ENCODE measurements at regions not wholly inside any gene's neighbourhood (a gene's known extent, or its start where the extent isn't known, plus 50 kb on each side); places are given as distances from the start of the nearest gene placed in this dataset.

DNA sequence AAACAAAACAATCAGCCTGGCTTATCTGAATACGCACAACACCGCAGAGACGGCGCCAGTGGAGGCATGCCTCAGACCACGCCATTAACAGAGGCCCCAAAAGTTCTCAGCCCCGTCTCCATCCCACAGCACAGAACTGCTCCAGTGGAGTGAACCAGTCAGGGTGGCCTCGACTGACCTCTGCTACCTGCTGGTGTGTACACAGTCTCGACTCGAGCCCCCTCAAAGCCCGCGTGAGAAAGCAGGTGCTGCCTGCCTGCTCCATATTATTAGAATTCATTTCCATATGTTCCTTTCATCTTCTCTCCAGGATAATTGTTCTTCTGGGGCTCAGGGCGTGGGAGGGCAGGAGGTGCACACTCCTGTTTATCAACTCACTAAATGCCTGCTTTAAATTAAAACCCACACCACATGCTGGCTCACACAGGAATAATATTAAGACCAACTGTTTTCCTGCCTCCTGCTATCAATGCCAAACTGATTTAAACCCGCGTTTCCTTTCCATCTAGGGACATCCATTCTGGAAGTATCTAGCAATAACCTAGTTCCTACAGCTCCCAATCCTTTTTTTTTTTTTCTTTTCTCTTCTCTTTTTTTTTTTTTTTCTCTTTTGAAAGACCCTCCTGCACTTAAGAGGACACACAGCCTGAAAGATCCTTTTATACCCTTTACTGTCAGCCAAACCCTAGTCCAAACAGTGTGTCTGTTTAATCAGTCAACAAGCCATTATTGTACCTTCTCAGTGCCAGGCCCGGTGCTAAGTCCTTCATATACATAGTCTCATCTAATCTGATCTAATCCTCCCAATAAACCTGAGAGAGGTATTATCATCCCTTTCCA is 101.2 kb downstream of the TLE3 start:
- Histone ChIP-seq H3K4me3 (ENCODE audit: low read depth in 1 of 2, low read length in 2 of 2) (no peak overlapping the region), H3K27me3 (ENCODE audit: control insufficient read depth in 1 of 2, insufficient read depth in 2 of 2, low read length in 2 of 2) (no peaks in the 10 kb centered on the region), H3K36me3 (ENCODE audit: insufficient read depth, low read length) (no peaks in the 10 kb centered on the region), H3K4me1 (ENCODE audit: insufficient read depth, low read length) (no peaks in the 10 kb centered on the region), H3K27ac (ENCODE audit: low read depth, low read length) (no peak overlapping the region), H3K9ac (ENCODE audit: low read length) (no peak overlapping the region), H3K9me3 (ENCODE audit: low read length) (no peaks in the 10 kb centered on the region)

DNA sequence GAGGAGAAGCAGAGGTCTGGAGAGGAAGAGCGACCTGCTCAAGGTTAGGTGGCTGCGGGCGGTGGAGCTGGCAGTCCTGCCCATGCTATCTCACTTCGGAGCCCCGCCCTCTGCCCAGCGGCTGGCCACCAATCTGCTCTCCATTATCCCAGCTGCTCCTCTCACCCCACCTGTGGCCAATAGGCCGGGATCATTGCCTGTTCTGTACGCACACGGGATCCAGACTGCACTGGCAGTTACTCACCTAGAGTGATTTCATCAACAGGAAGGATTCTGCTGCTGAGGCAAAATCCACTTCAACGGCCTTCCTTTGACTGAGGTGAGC is 100.6 kb downstream of the TLE3 start:
- Histone ChIP-seq H3K9me3 (ENCODE audit: low read length) (no peaks in the 10 kb centered on the region), H3K27me3 (ENCODE audit: control insufficient read depth in 1 of 2, insufficient read depth in 2 of 2, low read length in 2 of 2) (no peaks in the 10 kb centered on the region), H3K36me3 (ENCODE audit: insufficient read depth, low read length) (no peaks in the 10 kb centered on the region), H3K27ac (ENCODE audit: low read depth, low read length) (no peak overlapping the region), H3K4me1 (ENCODE audit: insufficient read depth, low read length) (no peaks in the 10 kb centered on the region), H3K9ac (ENCODE audit: low read length) (no peak overlapping the region), H3K4me3 (ENCODE audit: low read depth in 1 of 2, low read length in 2 of 2) (no peak overlapping the region)

Data from muscle layer of colon (tissue), 2 donors.